ENCODE measurements at regions not wholly inside any gene's neighbourhood (a gene's known extent, or its start where the extent isn't known, plus 50 kb on each side); places are given as distances from the start of the nearest gene placed in this dataset.

DNA sequence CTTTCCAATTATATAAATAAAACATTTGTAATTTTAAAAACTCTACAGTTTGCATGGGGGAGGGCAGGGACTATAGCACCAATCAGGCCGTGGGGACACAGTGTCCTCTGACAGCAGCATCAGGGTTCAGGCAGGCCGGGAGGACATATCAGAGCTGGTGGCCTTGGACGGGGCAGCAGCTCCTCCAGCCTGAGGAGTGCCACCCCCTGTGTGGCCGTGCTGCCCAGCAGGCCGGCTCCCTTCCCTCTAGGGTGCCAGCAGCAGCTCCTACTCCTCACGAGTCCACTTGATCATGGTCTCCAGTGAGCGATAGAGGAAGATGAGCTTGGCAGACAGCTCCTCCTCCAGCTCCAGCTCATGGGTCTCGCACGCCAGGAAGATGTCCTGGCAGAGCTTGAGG is 144.0 kb upstream of the PHACTR3 start:
- H3K9ac ChIP-seq (ENCODE audit: low read length): no peak overlapping the region
- H3K79me1 ChIP-seq (ENCODE audit: low read length): no peaks in the 10 kb centered on the region
- H3K4me1 ChIP-seq (ENCODE audit: control insufficient read depth, low read depth, low read length): no peaks in the 10 kb centered on the region
- no peak overlapping the region for H3K4me2 ChIP-seq (ENCODE audit: low read length)
- no peaks in the 10 kb centered on the region for H3K79me2 ChIP-seq (ENCODE audit: control insufficient read depth, insufficient read depth, low read length)
- H4K5ac ChIP-seq (ENCODE audit: low read length): no peak overlapping the region
- no peak overlapping the region for H2BK5ac ChIP-seq (ENCODE audit: low read length)
- H3K18ac ChIP-seq (ENCODE audit: low read length): no peak overlapping the region
- no peaks in the 10 kb centered on the region for H3K36me3 ChIP-seq (ENCODE audit: control insufficient read depth, insufficient read depth, low read length)
- no peak overlapping the region for H2BK15ac ChIP-seq (replicated peaks; ENCODE audit: low read depth)
- H3K27me3 ChIP-seq (ENCODE audit: insufficient read depth, low read length, poor library complexity): no peaks in the 10 kb centered on the region
- no peak overlapping the region for H3K27ac ChIP-seq (ENCODE audit: low read depth, low read length)
- DNase-seq: no peak
- no peak overlapping the region for H3K23ac ChIP-seq (ENCODE audit: low read length)
- no peak overlapping the region for H3K4ac ChIP-seq (ENCODE audit: low read depth, low read length)
- no peak overlapping the region for H4K8ac ChIP-seq (ENCODE audit: low read depth, low read length)
- no peak overlapping the region for H3K4me3 ChIP-seq (ENCODE audit: low read length)
- no peak overlapping the region for H2BK120ac ChIP-seq (ENCODE audit: low read depth, low read length)
- no CpG with 5 or more reads among the region's 9 CpGs for WGBS (ENCODE audit: extremely low coverage, insufficient coverage, low lambda C conversion rate)
- no peak overlapping the region for H3K56ac ChIP-seq (ENCODE audit: low read length)
- H2AK5ac ChIP-seq (ENCODE audit: low read length): no peak overlapping the region

GRCh38 chr20:59461526-59461925 is 142.8 kb upstream of the PHACTR3 start:
- H3K9ac ChIP-seq (ENCODE audit: low read length): no peak overlapping the region
- no peaks in the 10 kb centered on the region for H3K27me3 ChIP-seq (ENCODE audit: insufficient read depth, low read length, poor library complexity)
- no peak overlapping the region for H2BK15ac ChIP-seq (replicated peaks; ENCODE audit: low read depth)
- no peak for DNase-seq
- no peak overlapping the region for H2BK5ac ChIP-seq (ENCODE audit: low read length)
- no CpG with 5 or more reads among the region's 14 CpGs for WGBS (ENCODE audit: extremely low coverage, insufficient coverage, low lambda C conversion rate)
- no peak overlapping the region for H3K27ac ChIP-seq (ENCODE audit: low read depth, low read length)
- no peaks in the 10 kb centered on the region for H3K36me3 ChIP-seq (ENCODE audit: control insufficient read depth, insufficient read depth, low read length)
- no peak overlapping the region for H3K4me3 ChIP-seq (ENCODE audit: low read length)
- no peaks in the 10 kb centered on the region for H3K4me1 ChIP-seq (ENCODE audit: control insufficient read depth, low read depth, low read length)
- H3K4me2 ChIP-seq (ENCODE audit: low read length): no peak overlapping the region
- no peaks in the 10 kb centered on the region for H3K79me2 ChIP-seq (ENCODE audit: control insufficient read depth, insufficient read depth, low read length)
- no peak overlapping the region for H2BK120ac ChIP-seq (ENCODE audit: low read depth, low read length)
- no peak overlapping the region for H4K8ac ChIP-seq (ENCODE audit: low read depth, low read length)
- H3K23ac ChIP-seq (ENCODE audit: low read length): no peak overlapping the region
- no peak overlapping the region for H3K4ac ChIP-seq (ENCODE audit: low read depth, low read length)
- no peak overlapping the region for H3K18ac ChIP-seq (ENCODE audit: low read length)
- no peak overlapping the region for H3K56ac ChIP-seq (ENCODE audit: low read length)
- no peaks in the 10 kb centered on the region for H3K79me1 ChIP-seq (ENCODE audit: low read length)
- no peak overlapping the region for H2AK5ac ChIP-seq (ENCODE audit: low read length)
- no peak overlapping the region for H4K5ac ChIP-seq (ENCODE audit: low read length)

GRCh38 chr20:59462249-59462648 is 142.1 kb upstream of the PHACTR3 start:
- no peak overlapping the region for H3K56ac ChIP-seq (ENCODE audit: low read length)
- H2AK5ac ChIP-seq (ENCODE audit: low read length): no peak overlapping the region
- no peaks in the 10 kb centered on the region for H3K27me3 ChIP-seq (ENCODE audit: insufficient read depth, low read length, poor library complexity)
- no peak overlapping the region for H3K18ac ChIP-seq (ENCODE audit: low read length)
- no peak overlapping the region for H4K5ac ChIP-seq (ENCODE audit: low read length)
- H3K27ac ChIP-seq (ENCODE audit: low read depth, low read length): no peak overlapping the region
- no peak overlapping the region for H2BK5ac ChIP-seq (ENCODE audit: low read length)
- WGBS (ENCODE audit: extremely low coverage, insufficient coverage, low lambda C conversion rate): no CpG with 5 or more reads among the region's 10 CpGs
- H3K9ac ChIP-seq (ENCODE audit: low read length): no peak overlapping the region
- no peaks in the 10 kb centered on the region for H3K36me3 ChIP-seq (ENCODE audit: control insufficient read depth, insufficient read depth, low read length)
- no peaks in the 10 kb centered on the region for H3K79me1 ChIP-seq (ENCODE audit: low read length)
- no peaks in the 10 kb centered on the region for H3K4me1 ChIP-seq (ENCODE audit: control insufficient read depth, low read depth, low read length)
- no peak overlapping the region for H2BK120ac ChIP-seq (ENCODE audit: low read depth, low read length)
- no peak overlapping the region for H2BK15ac ChIP-seq (replicated peaks; ENCODE audit: low read depth)
- no peak overlapping the region for H4K8ac ChIP-seq (ENCODE audit: low read depth, low read length)
- H3K4me3 ChIP-seq (ENCODE audit: low read length): no peak overlapping the region
- H3K79me2 ChIP-seq (ENCODE audit: control insufficient read depth, insufficient read depth, low read length): no peaks in the 10 kb centered on the region
- DNase-seq: no peak
- no peak overlapping the region for H3K4me2 ChIP-seq (ENCODE audit: low read length)
- no peak overlapping the region for H3K4ac ChIP-seq (ENCODE audit: low read depth, low read length)
- no peak overlapping the region for H3K23ac ChIP-seq (ENCODE audit: low read length)

DNA sequence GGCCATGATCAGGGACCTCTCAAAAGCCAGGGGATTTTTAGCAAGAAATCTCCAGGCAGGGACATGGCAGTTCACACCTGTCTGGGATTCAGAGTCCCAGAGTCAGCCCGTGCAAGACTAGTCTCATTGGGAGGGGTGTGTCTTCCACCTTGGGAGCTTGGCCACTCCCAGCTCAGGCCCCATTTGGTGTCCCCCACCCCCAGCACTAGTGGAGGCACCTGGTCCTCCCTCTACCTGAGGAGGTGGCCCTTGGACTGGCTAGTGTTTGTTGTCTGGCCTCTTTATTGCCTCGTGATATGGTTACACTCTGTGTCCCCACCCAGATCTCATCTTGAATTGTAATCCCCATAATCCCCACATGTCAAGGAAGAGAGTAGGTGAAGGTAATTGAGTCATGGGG is 140.8 kb upstream of the PHACTR3 start:
- no peak overlapping the region for H3K27ac ChIP-seq (ENCODE audit: low read depth, low read length)
- no peak overlapping the region for H2BK120ac ChIP-seq (ENCODE audit: low read depth, low read length)
- H2AK5ac ChIP-seq (ENCODE audit: low read length): no peak overlapping the region
- no peak overlapping the region for H4K8ac ChIP-seq (ENCODE audit: low read depth, low read length)
- no peaks in the 10 kb centered on the region for H3K4me1 ChIP-seq (ENCODE audit: control insufficient read depth, low read depth, low read length)
- H3K18ac ChIP-seq (ENCODE audit: low read length): no peak overlapping the region
- DNase-seq: no peak
- H3K4me3 ChIP-seq (ENCODE audit: low read length): no peak overlapping the region
- no peaks in the 10 kb centered on the region for H3K79me2 ChIP-seq (ENCODE audit: control insufficient read depth, insufficient read depth, low read length)
- no peaks in the 10 kb centered on the region for H3K27me3 ChIP-seq (ENCODE audit: insufficient read depth, low read length, poor library complexity)
- H3K9ac ChIP-seq (ENCODE audit: low read length): no peak overlapping the region
- no peak overlapping the region for H3K23ac ChIP-seq (ENCODE audit: low read length)
- WGBS (ENCODE audit: extremely low coverage, insufficient coverage, low lambda C conversion rate): no CpG with 5 or more reads among the region's 2 CpGs
- H3K56ac ChIP-seq (ENCODE audit: low read length): no peak overlapping the region
- H2BK5ac ChIP-seq (ENCODE audit: low read length): no peak overlapping the region
- H2BK15ac ChIP-seq (replicated peaks; ENCODE audit: low read depth): no peak overlapping the region
- no peak overlapping the region for H3K4ac ChIP-seq (ENCODE audit: low read depth, low read length)
- no peak overlapping the region for H4K5ac ChIP-seq (ENCODE audit: low read length)
- no peaks in the 10 kb centered on the region for H3K79me1 ChIP-seq (ENCODE audit: low read length)
- H3K36me3 ChIP-seq (ENCODE audit: control insufficient read depth, insufficient read depth, low read length): no peaks in the 10 kb centered on the region
- no peak overlapping the region for H3K4me2 ChIP-seq (ENCODE audit: low read length)

- H4K5ac ChIP-seq (ENCODE audit: low read length): no peak overlapping the region
- no peaks in the 10 kb centered on the region for H3K79me1 ChIP-seq (ENCODE audit: low read length)
- no peak overlapping the region for H3K4ac ChIP-seq (ENCODE audit: low read depth, low read length)
- no peak overlapping the region for H3K4me3 ChIP-seq (ENCODE audit: low read length)
- no peak overlapping the region for H3K56ac ChIP-seq (ENCODE audit: low read length)
- H2AK5ac ChIP-seq (ENCODE audit: low read length): no peak overlapping the region
- H3K4me2 ChIP-seq (ENCODE audit: low read length): no peak overlapping the region
- no peaks in the 10 kb centered on the region for H3K27me3 ChIP-seq (ENCODE audit: insufficient read depth, low read length, poor library complexity)
- H3K23ac ChIP-seq (ENCODE audit: low read length): no peak overlapping the region
- no peaks in the 10 kb centered on the region for H3K79me2 ChIP-seq (ENCODE audit: control insufficient read depth, insufficient read depth, low read length)
- peaks cover 2% of the 10 kb centered on the region for H3K4me1 ChIP-seq (ENCODE audit: control insufficient read depth, low read depth, low read length)
- H3K36me3 ChIP-seq (ENCODE audit: control insufficient read depth, insufficient read depth, low read length): no peaks in the 10 kb centered on the region
- no peak overlapping the region for H2BK15ac ChIP-seq (replicated peaks; ENCODE audit: low read depth)
- WGBS (ENCODE audit: extremely low coverage, insufficient coverage, low lambda C conversion rate): no CpG with 5 or more reads among the region's 16 CpGs
- no peak overlapping the region for H3K9ac ChIP-seq (ENCODE audit: low read length)
- H3K27ac ChIP-seq (ENCODE audit: low read depth, low read length): no peak overlapping the region
- DNase-seq: no peak
- no peak overlapping the region for H2BK120ac ChIP-seq (ENCODE audit: low read depth, low read length)
- no peak overlapping the region for H2BK5ac ChIP-seq (ENCODE audit: low read length)
- no peak overlapping the region for H4K8ac ChIP-seq (ENCODE audit: low read depth, low read length)
- no peak overlapping the region for H3K18ac ChIP-seq (ENCODE audit: low read length)
Observed at GRCh38 chr20:59466107-59466815, 138.1 kb upstream of the PHACTR3 start.

GRCh38 chr20:59468831-59469230 is 135.5 kb upstream of the PHACTR3 start:
- Histone ChIP-seq H3K79me1 (ENCODE audit: low read length) (no peaks in the 10 kb centered on the region), H4K5ac (ENCODE audit: low read length) (no peak overlapping the region), H4K8ac (ENCODE audit: low read depth, low read length) (no peak overlapping the region), H3K4me1 (ENCODE audit: control insufficient read depth, low read depth, low read length) (peaks cover 6% of the 10 kb centered on the region), H2BK5ac (ENCODE audit: low read length) (no peak overlapping the region), H3K18ac (ENCODE audit: low read length) (no peak overlapping the region), H2BK120ac (ENCODE audit: low read depth, low read length) (no peak overlapping the region), H2BK15ac (replicated peaks; ENCODE audit: low read depth) (no peak overlapping the region), H3K4me3 (ENCODE audit: low read length) (no peak overlapping the region), H3K27ac (ENCODE audit: low read depth, low read length) (no peak overlapping the region), H3K27me3 (ENCODE audit: insufficient read depth, low read length, poor library complexity) (no peaks in the 10 kb centered on the region), H2AK5ac (ENCODE audit: low read length) (no peak overlapping the region), H3K79me2 (ENCODE audit: control insufficient read depth, insufficient read depth, low read length) (no peaks in the 10 kb centered on the region), H3K4ac (ENCODE audit: low read depth, low read length) (no peak overlapping the region), H3K36me3 (ENCODE audit: control insufficient read depth, insufficient read depth, low read length) (no peaks in the 10 kb centered on the region), H3K56ac (ENCODE audit: low read length) (no peak overlapping the region), H3K23ac (ENCODE audit: low read length) (no peak overlapping the region), H3K4me2 (ENCODE audit: low read length) (no peak overlapping the region), H3K9ac (ENCODE audit: low read length) (no peak overlapping the region)
- no CpG with 5 or more reads among the region's 5 CpGs for WGBS (ENCODE audit: extremely low coverage, insufficient coverage, low lambda C conversion rate)
- no peak for DNase-seq

Measured in mesendoderm (in vitro differentiated cells).